A673 (cell line): ENCODE measurements at regions not wholly inside any gene's neighbourhood (a gene's known extent, or its start where the extent isn't known, plus 50 kb on each side); places are given as distances from the start of the nearest gene placed in this dataset.

Source experiments
- BruUV-seq: library from RNA; stranded (reverse); fragments of 400-500 nt; replicated peaks from 2 replicates; lab custom pipeline; 2021; lab: Mats Ljungman, UMichigan
- CTCF ChIA-PET: fragments of 300-600 bp; sonication (Branson Sonifier 250); formaldehyde crosslinking; loops from one replicate; lab custom pipeline; 2022; ENCODE audit warnings: antibody characterized with exemption; lab: Charles Lee
- POLR2A ChIA-PET: fragments of 300-600 bp; sonication (Branson Sonifier 250); formaldehyde crosslinking; loops from one replicate; lab custom pipeline; 2022; ENCODE audit warnings: antibody characterized with exemption; ENCODE audit not compliant: low non-redundant PET; lab: Charles Lee
- DNase-seq: peaks from one replicate; pipeline ENCODE4 v3.0.0-alpha.2; 2015; ENCODE audit warnings: low spot score
- H3K27ac ChIP-seq: fragments of 200-600 bp; sonication (generic); 2 replicates; pipeline ENCODE4 v1.5.1; 2016; ENCODE audit warnings: mixed run types, low read depth, mild to moderate bottlenecking, mixed read lengths, antibody characterized with exemption, low read length; ENCODE audit not compliant: poor library complexity, severe bottlenecking
- H3K27me3 ChIP-seq: fragments of 200-600 bp; sonication (generic); replicated peaks from 2 replicates; pipeline ENCODE4 v1.6.1; 2017; ENCODE audit warnings: mixed run types, low read depth, mild to moderate bottlenecking, mixed read lengths, antibody characterized with exemption, low read length; ENCODE audit not compliant: insufficient read depth, poor library complexity
- H3K36me3 ChIP-seq: fragments of 200-600 bp; sonication (generic); 2 replicates; pipeline ENCODE4 v1.6.1; 2016; ENCODE audit warnings: mixed run types, mild to moderate bottlenecking, mixed read lengths, antibody characterized with exemption, low read length; ENCODE audit not compliant: insufficient read depth, poor library complexity, severe bottlenecking
- H3K4me1 ChIP-seq: fragments of 200-600 bp; sonication (generic); 2 replicates; pipeline ENCODE4 v1.6.1; 2017; ENCODE audit warnings: mixed run types, mild to moderate bottlenecking, mixed read lengths, antibody characterized with exemption, low read length; ENCODE audit not compliant: insufficient read depth, poor library complexity, severe bottlenecking
- H3K4me3 ChIP-seq: fragments of 200-600 bp; sonication (generic); 2 replicates; pipeline ENCODE4 v1.5.1; 2016; ENCODE audit warnings: low read depth, mixed run types, mild to moderate bottlenecking, mixed read lengths, low read length; ENCODE audit not compliant: poor library complexity, severe bottlenecking
- H3K9me3 ChIP-seq: fragments of 200-600 bp; sonication (generic); 2 replicates; pipeline ENCODE4 v1.6.1; 2016; ENCODE audit warnings: mixed run types, low read depth, mild to moderate bottlenecking, mixed read lengths, antibody characterized with exemption, low read length; ENCODE audit not compliant: poor library complexity, severe bottlenecking
- EZH2 ChIP-seq: fragments of 200-600 bp; sonication (generic); IDR thresholded peaks from 2 replicates; pipeline ENCODE4 v1.6.1; 2017; ENCODE audit warnings: borderline replicate concordance, low read depth, mild to moderate bottlenecking, mixed read lengths, antibody characterized with exemption, low read length; ENCODE audit not compliant: poor library complexity, severe bottlenecking
- intact Hi-C: fragments of 100-400 bp; cut with micrococcal nuclease; formaldehyde crosslinking; loops from one replicate; pipeline ENCODE4 v1.10.0; 2022; ENCODE audit not compliant: unreplicated experiment
- TF ChIP-seq, protein P1 (sequence below): fragments of 300-800, 200-600 bp; sonication (generic); conservative IDR thresholded peaks from 2 replicates; pipeline ENCODE4 v1.5.1; 2017; ENCODE audit warnings: low read depth, mild to moderate bottlenecking, antibody characterized with exemption, low read length, moderate library complexity, mixed read lengths

GRCh38 chr20:19098806-19099578 lies 113.5 kb upstream of the SLC24A3 start:
- POLR2A ChIA-PET, result no interaction called here
- no TSS peak for BruUV-seq

GRCh38 chr20:19099596-19100545 lies 112.6 kb upstream of the SLC24A3 start:
- intact Hi-C loops, result no loop called here
- Histone ChIP-seq H3K9me3 (no peaks in the 10 kb centered on the region), H3K4me1 (no peaks in the 10 kb centered on the region), H3K36me3 (no peaks in the 10 kb centered on the region), H3K27ac (no peak overlapping the region), H3K27me3 (peaks cover 7% of the 10 kb centered on the region), H3K4me3 (no peak overlapping the region)
- TF ChIP-seq, protein P1, sequence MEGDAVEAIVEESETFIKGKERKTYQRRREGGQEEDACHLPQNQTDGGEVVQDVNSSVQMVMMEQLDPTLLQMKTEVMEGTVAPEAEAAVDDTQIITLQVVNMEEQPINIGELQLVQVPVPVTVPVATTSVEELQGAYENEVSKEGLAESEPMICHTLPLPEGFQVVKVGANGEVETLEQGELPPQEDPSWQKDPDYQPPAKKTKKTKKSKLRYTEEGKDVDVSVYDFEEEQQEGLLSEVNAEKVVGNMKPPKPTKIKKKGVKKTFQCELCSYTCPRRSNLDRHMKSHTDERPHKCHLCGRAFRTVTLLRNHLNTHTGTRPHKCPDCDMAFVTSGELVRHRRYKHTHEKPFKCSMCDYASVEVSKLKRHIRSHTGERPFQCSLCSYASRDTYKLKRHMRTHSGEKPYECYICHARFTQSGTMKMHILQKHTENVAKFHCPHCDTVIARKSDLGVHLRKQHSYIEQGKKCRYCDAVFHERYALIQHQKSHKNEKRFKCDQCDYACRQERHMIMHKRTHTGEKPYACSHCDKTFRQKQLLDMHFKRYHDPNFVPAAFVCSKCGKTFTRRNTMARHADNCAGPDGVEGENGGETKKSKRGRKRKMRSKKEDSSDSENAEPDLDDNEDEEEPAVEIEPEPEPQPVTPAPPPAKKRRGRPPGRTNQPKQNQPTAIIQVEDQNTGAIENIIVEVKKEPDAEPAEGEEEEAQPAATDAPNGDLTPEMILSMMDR, result no peak
- no peak for TF ChIP-seq EZH2
- CTCF ChIA-PET, result no interaction called here
- DNase-seq, result no peak
- POLR2A ChIA-PET, result interaction anchor here (0.6 kb wide), 1 partner anchor 297 kb away, joined by 3 read pairs; no protein-coding TSS in a partner anchor
- BruUV-seq, result no TSS peak

More at GRCh38 chr20:19098806-19099578, 113.5 kb upstream of the SLC24A3 start:
- Histone ChIP-seq H3K9me3 (no peaks in the 10 kb centered on the region), H3K27me3 (no peaks in the 10 kb centered on the region), H3K36me3 (no peaks in the 10 kb centered on the region), H3K27ac (no peak overlapping the region), H3K4me1 (no peaks in the 10 kb centered on the region), H3K4me3 (no peak overlapping the region)
- CTCF ChIA-PET, result no interaction called here
- intact Hi-C loops, result no loop called here
- TF ChIP-seq EZH2, result no peak
- TF ChIP-seq, protein P1, result no peak
- no peak for DNase-seq

DNA sequence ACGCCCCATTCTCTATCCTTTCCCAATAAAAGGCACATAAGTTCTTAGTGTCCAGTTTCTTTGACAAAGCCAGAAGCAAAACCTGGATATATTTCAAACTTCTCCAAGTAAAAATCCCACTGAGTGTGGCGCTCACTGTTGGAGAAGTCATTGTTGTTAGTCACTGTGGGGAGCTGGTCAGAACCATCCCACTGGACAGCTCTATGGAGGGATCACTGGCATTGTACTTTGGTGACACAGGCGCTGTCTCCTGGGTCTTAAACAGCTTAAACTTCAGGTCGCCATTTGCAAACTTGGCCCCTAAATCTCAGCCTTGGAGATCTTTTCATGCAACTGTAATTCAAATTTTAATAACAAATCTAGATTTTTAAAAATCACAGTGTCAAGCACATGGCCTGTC lies 111.5 kb upstream of the SLC24A3 start:
- no TSS peak for BruUV-seq
- intact Hi-C loops, result no loop called here
- CTCF ChIA-PET, result no interaction called here

More for the DNA sequence above, 111.5 kb upstream of the SLC24A3 start:
- TF ChIP-seq, protein P1, result no peak
- no peak for TF ChIP-seq EZH2
- POLR2A ChIA-PET, result no interaction called here
- H3K36me3 ChIP-seq, result no peaks in the 10 kb centered on the region
- no peaks in the 10 kb centered on the region for H3K9me3 ChIP-seq
- DNase-seq, result no peak
- H3K27ac ChIP-seq, result no peak overlapping the region
- peaks cover 9% of the 10 kb centered on the region for H3K27me3 ChIP-seq
- H3K4me3 ChIP-seq, result no peak overlapping the region
- no peaks in the 10 kb centered on the region for H3K4me1 ChIP-seq
